Mucosa of gallbladder (tissue), 1 donor: ENCODE measurements at regions not wholly inside any gene's neighbourhood (a gene's known extent, or its start where the extent isn't known, plus 50 kb on each side); places are given as distances from the start of the nearest gene placed in this dataset.

Experiments
- DNase-seq: peaks from one replicate; pipeline ENCODE4 v3.0.0-alpha.2; 2020; ENCODE audit warnings: low spot score
- donor health status: DM: no; HTN: no; CAD: no.

GRCh38 chr13:39938596-39938995 is 283.1 kb downstream of the COG6 start:
- no peak for DNase-seq

GRCh38 chr13:39941236-39941635 is 285.8 kb downstream of the COG6 start:
- DNase-seq = no peak

- DNase-seq = no peak
These were observed 286.6 kb downstream of the COG6 start for GRCh38 chr13:39941911-39942551.

GRCh38 chr13:39942552-39943273 is 287.3 kb downstream of the COG6 start:
- peak; percentile 65 for DNase-seq

- no peak for DNase-seq
These were observed 288.2 kb downstream of the COG6 start for GRCh38 chr13:39943711-39944110.

- no peak for DNase-seq
These were observed 289.8 kb downstream of the COG6 start for GRCh38 chr13:39945226-39945625.

GRCh38 chr13:39946769-39947168 is 291.3 kb downstream of the COG6 start:
- no peak for DNase-seq

- DNase-seq = no peak
These were observed 295.8 kb downstream of the COG6 start for GRCh38 chr13:39951301-39951700.

- DNase-seq = no peak
These were observed 297.1 kb downstream of the COG6 start for GRCh38 chr13:39952249-39953233.

- no peak for DNase-seq
These were observed 299.0 kb downstream of the COG6 start for GRCh38 chr13:39954476-39954875.

GRCh38 chr13:39955560-39955959 is 300.1 kb downstream of the COG6 start:
- no peak for DNase-seq

- DNase-seq = no peak
These were observed 300.6 kb downstream of the COG6 start for GRCh38 chr13:39956036-39956435.

GRCh38 chr13:39957868-39958677 is 302.6 kb downstream of the COG6 start:
- DNase-seq = no peak

GRCh38 chr13:39959497-39960144 is 304.2 kb downstream of the COG6 start:
- no peak for DNase-seq

GRCh38 chr13:39960191-39960590 is 304.7 kb downstream of the COG6 start:
- no peak for DNase-seq

GRCh38 chr13:39961036-39961435 is 305.6 kb downstream of the COG6 start:
- no peak for DNase-seq

- no peak for DNase-seq
These were observed 308.1 kb downstream of the COG6 start for GRCh38 chr13:39963612-39964011.

- DNase-seq = no peak
These were observed 309.8 kb downstream of the COG6 start for GRCh38 chr13:39965309-39965708.

GRCh38 chr13:39967199-39967959 is 311.9 kb downstream of the COG6 start:
- no peak for DNase-seq
